Left ventricle myocardium superior (tissue), 1 donor: ENCODE measurements at regions not wholly inside any gene's neighbourhood (a gene's known extent, or its start where the extent isn't known, plus 50 kb on each side); places are given as distances from the start of the nearest gene placed in this dataset.

ENCODE experiments used
- ATAC-seq: fragments of 200-7000 bp; cut with Tn5 transposase; one replicate; pipeline ENCODE4 v1.9.1; 2020; ENCODE audit warnings: mild to moderate bottlenecking, moderate library complexity
- DNase-seq: peaks from one replicate; pipeline ENCODE4 v3.0.0-alpha.2; 2020
- intact Hi-C: fragments of 100-400 bp; cut with micrococcal nuclease; formaldehyde crosslinking; loops from one replicate; pipeline ENCODE4 v1.11.0; 2022
- donor health status: DM: no; HTN: yes; CAD: no; lungs with severe emphysema.

DNA sequence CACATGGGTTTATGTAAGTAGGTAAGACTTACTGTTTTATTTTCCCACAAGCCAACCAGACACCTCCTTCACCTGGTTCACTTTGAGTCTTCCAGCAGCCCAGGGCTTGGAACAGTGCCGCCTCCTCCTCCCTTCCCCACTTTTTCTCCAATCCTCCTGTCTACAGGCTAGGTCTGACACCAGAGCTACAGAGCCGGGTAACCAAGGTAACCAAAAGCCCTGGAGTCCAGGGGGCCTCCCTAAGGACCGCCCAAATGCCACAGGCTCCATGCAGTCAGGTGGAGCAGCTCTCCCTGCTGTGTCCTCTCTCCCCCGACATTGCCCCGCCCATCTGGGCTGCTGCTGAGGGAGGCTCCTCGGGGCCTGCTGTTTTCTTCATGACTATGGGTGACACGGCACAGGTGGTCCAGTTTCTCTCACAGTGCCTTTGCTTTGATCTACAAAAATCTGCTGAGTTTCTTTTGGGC is 138.0 kb upstream of the EFNA5 start:
- DNase-seq (no peak), ATAC-seq (no peak)
- intact Hi-C loops = no loop called here

DNA sequence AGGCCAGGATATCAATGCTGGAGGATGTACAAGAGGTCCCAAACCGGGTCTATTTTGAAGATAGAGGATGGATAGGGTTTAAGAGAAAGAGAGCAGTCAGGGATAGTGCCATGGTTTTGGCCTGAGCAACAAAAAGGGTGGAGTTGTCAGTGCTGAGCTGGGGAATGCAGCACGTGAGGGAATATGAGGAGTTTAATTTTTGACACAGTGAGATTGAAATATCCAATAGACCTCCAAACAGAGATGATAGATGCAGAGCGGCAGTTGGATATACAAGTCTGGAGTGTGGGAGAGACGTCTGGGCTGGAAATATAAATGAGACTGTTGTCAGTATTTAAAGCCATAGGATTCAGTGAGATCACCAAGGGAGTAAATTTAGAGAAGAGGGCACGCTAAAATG is 136.7 kb upstream of the EFNA5 start:
- no peak for DNase-seq
- ATAC-seq = no peak
- intact Hi-C loops = no loop called here

DNA sequence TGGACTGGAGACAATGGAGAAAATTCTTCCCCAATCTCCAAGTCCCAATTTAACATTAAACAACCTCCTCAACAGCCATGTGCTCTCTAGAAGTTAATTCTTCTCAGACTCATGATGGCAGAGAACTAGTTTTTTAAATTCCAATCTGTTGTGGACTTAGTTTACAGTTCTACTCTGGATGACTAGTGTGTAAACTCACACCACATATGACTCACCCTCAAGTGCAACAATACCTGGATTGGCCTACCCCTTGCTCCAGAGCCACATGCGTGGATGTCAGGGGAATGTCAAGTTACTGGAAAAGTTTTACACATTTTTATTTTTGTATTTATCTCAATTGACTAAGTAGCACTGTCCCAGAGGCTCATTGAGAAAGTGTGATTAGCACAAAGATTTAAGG is 136.0 kb upstream of the EFNA5 start:
- intact Hi-C loops = no loop called here
- ATAC-seq = no peak

GRCh38 chr5:107806271-107806670 is 135.5 kb upstream of the EFNA5 start:
- ATAC-seq (no peak), DNase-seq (no peak)
- intact Hi-C loops = no loop called here

More for the DNA sequence above, 136.0 kb upstream of the EFNA5 start:
- no peak for DNase-seq

- no peak for ATAC-seq
- DNase-seq = no peak
- intact Hi-C loops = no loop called here
Measured at GRCh38 chr5:107805824-107806223, 135.1 kb upstream of the EFNA5 start.

GRCh38 chr5:107805166-107805565 is 134.4 kb upstream of the EFNA5 start:
- ATAC-seq = no peak
- DNase-seq = no peak
- intact Hi-C loops = no loop called here

DNA sequence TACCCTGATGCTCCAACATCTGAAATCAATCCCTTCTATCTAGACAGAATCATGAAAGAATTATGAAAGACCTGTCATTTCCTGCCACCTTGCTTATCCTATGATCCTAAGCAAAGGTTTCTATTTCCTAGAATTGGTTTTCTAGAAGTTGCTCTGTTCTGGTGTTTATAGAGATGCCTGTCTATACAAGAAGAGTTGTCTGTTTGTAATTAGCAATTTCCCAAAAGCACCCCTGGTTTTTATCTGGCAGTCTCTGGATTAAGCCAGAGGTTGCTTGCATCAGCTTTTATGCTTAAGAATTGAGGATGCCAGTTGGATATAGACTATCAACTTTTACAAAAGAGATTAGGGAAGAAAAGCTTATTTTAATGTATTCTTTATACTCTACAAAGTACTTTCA is 133.0 kb upstream of the EFNA5 start:
- DNase-seq (no peak), ATAC-seq (no peak)
- intact Hi-C loops = no loop called here

- intact Hi-C loops = no loop called here
- DNase-seq (no peak), ATAC-seq (no peak)
Measured at GRCh38 chr5:107801061-107801460, 130.3 kb upstream of the EFNA5 start.

DNA sequence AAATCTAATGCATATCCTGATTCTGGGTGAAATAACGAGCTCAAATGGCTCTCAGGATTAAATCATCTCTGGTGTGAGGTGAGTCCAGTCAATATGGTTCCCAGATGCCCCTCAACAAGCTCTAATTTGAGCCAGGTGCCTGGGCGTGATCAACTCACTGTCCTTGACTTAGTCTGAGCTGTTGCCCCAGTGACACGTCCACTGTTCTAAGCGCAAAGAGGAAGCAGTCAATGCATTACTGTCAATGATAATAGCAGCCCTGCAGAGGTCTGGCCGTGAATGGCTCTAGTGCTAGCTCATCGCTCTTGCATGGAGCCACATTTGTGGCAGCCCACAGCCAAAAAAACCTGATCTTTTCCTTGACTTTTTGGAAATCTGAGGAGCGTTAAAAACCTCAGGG is 128.6 kb upstream of the EFNA5 start:
- intact Hi-C loops = no loop called here
- ATAC-seq (no peak), DNase-seq (no peak)

DNA sequence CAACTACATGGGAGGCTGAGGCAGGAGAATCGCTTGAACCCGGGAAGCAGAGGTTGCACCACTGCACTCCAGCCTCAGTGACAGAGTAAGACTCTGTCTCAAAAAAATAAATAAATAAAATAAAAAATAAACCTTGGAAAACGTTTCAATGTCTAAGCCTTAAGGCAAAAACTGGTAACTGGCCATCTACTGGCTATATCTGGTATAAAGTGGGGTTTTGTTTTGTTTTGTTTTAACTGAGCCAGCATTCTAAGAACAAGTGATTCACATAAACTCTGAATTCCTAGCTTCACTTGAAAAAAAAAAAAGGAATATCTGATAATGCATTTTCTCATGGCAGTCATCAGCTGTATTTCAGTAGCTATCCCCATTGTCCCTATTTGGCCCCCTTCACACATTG is 126.1 kb upstream of the EFNA5 start:
- intact Hi-C loops = no loop called here
- ATAC-seq (no peak), DNase-seq (no peak)

- intact Hi-C loops = no loop called here
- DNase-seq (no peak), ATAC-seq (no peak)
Measured at GRCh38 chr5:107794741-107795140, 124.0 kb upstream of the EFNA5 start.

- intact Hi-C loops = no loop called here
Measured at GRCh38 chr5:107792940-107793339, 122.2 kb upstream of the EFNA5 start.

GRCh38 chr5:107790671-107791070 is 119.9 kb upstream of the EFNA5 start:
- no peak for DNase-seq
- ATAC-seq = no peak
- intact Hi-C loops = no loop called here

More at GRCh38 chr5:107792940-107793339, 122.2 kb upstream of the EFNA5 start:
- ATAC-seq = no peak
- no peak for DNase-seq

DNA sequence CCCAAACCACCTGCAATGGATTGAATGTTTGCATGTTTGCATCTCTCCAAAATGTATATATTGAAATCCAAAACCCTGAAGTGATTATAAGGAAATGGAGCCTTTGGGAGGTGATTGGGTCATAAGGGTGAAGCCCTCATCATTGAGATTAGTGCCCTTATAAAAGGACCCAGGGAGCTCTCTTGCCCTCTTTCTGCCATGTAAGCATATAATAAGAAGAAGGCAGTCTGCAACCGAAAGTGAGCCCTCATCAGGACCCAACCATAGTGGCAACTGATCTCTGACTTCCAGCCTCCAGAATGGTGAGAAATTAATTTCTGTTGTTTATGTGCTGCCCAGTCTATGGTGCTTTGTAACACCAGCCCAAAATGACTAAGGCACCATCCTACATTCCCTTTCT is 115.7 kb upstream of the EFNA5 start:
- ATAC-seq (no peak), DNase-seq (no peak)
- intact Hi-C loops = no loop called here

GRCh38 chr5:107783551-107783950 is 112.8 kb upstream of the EFNA5 start:
- no peak for DNase-seq
- intact Hi-C loops = no loop called here
- no peak for ATAC-seq

- DNase-seq (no peak), ATAC-seq (no peak)
- intact Hi-C loops = no loop called here
Measured at GRCh38 chr5:107782561-107783169, 111.9 kb upstream of the EFNA5 start.

GRCh38 chr5:107781451-107781850 is 110.7 kb upstream of the EFNA5 start:
- DNase-seq (no peak), ATAC-seq (no peak)
- intact Hi-C loops = no loop called here

GRCh38 chr5:107779437-107779836 is 108.7 kb upstream of the EFNA5 start:
- intact Hi-C loops = no loop called here
- DNase-seq (no peak), ATAC-seq (no peak)

DNA sequence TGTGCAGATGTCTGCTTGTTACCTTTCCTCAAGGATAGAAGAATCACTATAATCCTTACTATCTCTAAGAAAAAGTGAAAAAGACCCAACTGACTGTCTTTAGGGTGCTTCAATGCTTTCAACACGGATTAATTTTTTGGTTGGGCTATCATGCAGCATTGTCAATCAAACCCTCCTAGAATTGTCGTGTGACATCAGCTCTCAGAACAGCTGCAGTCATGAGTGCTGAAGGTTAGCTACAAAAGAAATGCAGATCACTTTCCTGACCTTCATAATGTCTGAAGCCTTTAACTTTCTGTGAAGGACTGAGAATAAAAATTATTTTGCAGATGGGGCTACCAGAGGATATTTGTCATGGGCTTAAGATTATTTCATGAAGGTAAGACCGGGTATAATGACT is 107.9 kb upstream of the EFNA5 start:
- intact Hi-C loops = no loop called here
- no peak for ATAC-seq
- no peak for DNase-seq

DNA sequence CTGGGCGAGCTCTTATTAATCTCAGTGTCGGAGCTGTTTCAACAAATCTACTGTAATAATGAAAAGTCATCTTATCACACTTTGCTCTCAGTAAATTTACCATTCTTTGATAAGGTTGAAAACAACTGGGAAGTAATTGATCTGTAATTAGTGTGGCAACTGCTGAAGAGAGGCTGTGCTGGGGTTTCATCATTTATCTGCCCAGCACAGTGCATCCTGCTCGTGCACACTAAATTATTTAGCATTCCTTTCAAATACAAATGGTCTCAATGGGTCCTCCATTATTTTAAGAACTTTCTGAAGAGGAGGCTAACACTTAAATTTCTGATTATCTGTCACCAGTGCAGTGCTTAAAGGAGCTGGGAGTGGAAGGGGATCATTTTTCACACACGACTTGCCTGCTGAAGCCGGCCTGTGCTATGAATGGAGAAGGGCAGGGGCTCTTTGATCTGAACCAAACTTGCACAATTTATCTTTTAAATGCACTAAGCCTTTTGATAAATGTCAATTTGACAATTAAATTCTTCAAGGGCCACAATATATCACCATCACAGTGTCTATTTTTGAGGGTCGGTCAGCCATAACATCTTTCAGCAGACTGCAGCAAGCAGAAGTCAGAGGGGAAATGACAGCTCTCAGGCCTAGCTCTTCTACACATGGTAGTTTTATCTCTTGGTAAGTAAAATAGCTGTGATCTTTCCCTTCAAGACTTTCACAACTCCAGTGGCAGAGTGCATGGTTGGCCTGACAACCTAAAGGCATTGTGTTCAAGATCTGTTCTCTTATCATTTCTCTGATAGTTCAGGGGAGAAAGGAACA is 106.4 kb upstream of the EFNA5 start:
- DNase-seq = no peak
- ATAC-seq = no peak
- intact Hi-C loops = no loop called here

DNA sequence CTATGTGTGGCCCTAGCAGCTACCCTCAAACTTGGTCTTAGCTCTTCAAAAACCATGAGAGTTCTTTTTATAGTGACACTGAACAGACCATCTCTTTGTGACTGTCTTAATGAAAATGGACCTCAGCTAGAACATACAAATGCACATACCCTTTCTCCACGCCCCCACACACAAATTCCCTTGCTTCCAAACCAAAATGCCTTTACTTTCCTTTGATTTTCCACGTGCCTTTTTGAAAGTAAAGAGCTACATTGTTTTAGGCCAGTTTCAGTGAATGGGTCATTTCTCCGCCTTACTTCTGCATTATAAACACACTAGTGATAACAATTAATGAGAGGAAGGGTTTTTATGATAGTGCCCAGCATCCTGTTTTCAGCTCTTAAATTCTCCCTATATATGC is 105.8 kb upstream of the EFNA5 start:
- DNase-seq (no peak), ATAC-seq (no peak)
- intact Hi-C loops = no loop called here
